UCSD-AML1 (cell line): ENCODE measurements at regions not wholly inside any gene's neighbourhood (a gene's known extent, or its start where the extent isn't known, plus 50 kb on each side); places are given as distances from the start of the nearest gene placed in this dataset.

Experiments used
- DNase-seq: peaks from one replicate; lab custom pipeline; 2025; ENCODE audit not compliant: unreplicated experiment; lab: John Stamatoyannopoulos, UW

DNA sequence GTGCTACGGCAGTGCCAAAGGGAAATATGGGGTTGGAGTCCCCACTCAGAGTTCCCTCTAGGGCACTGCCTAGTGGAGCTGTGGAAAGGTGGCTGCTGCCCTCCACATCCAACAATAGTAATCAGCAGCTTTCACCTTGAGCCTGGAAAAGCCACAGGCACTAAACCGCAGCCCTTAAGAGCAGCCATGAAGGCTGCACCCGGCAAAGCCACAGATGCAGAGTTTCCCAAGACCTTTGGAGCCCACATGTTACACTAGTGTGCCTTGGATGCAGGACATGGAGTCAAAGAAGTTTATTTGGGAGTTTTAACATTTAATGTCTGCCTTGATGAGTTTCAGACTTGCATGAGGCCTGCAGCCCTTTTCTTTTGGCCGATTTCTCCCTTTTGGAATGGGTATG lies 91.4 kb upstream of the HSF2 start:
- DNase-seq = no peak

DNA sequence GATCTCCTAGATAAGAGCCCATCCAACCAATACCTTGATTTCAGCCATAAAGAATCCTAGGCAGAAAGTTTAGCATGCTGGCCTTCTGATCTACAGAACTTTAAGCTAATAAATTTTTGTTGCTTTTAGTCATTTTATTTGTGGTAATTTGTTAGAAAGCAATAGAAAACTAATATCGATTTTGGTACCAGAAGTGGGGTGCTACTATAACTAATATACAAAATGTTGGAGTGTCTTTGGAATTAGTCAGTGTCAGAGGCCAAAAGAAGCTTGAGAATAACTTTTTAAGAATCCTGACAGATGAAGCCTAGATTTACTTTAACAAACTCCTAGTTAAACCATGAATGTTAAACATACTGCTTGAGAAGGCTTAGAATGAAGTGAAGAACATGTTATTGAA lies 83.6 kb upstream of the HSF2 start:
- DNase-seq = no peak

GRCh38 chr6:122322824-122323223 lies 76.6 kb upstream of the HSF2 start:
- no peak for DNase-seq

GRCh38 chr6:122323361-122323760 lies 76.1 kb upstream of the HSF2 start:
- no peak for DNase-seq

DNA sequence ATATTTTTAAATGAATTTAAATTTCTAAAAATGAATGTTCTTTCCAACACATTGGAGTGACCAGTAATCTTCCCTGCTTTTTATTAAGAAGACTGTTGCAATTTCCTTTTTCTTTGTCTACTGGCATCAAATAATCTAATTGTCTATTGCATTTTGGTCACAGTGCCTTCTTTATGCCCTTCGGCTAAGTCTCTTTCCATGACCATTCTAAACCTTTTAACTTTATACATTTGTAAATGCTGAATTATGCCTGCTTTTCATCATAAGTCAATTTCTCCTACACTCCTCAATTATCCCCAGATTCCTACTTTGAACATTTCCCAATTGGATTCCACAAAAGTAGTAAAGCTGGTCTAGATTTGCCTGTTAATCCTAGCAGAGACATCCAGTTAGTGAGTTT lies 69.1 kb upstream of the HSF2 start:
- no peak for DNase-seq

DNA sequence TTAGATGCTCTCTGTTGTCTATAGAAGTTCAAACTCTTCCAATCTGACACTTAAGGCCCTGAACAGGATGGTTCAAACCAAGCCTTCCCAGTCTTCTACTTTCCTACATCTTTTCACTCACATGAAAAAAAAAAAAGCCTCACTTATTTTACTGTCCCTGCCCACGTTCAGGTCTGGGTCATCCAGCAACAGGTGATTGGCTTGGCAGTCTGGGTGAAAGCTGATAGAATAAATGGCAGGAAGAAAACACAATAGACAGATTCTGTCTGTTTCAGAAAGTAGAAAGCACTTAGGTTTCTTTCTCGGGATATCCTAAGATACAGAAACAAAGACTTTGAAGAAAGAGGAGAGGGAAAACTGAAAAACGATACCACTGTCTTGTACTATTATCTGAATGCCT lies 61.8 kb upstream of the HSF2 start:
- no peak for DNase-seq

DNA sequence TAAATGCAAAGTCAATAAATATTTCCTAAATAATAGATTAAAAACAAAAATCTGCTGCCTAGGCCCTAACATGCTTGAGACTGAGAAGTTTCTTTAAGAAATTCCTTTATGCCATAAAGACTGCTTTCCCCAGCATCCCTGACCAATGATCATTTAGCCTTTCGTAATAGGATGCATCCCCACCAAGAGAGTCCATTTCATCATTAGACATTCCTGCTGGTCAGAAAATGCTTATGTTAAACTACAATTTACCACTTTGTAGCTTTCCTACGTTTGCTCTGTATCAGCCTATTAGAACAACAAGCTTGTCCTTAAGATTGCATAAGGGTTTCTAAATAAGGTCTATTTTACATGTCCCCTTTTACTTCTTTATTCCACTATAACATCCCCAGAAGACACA lies 59.8 kb upstream of the HSF2 start:
- DNase-seq = no peak

DNA sequence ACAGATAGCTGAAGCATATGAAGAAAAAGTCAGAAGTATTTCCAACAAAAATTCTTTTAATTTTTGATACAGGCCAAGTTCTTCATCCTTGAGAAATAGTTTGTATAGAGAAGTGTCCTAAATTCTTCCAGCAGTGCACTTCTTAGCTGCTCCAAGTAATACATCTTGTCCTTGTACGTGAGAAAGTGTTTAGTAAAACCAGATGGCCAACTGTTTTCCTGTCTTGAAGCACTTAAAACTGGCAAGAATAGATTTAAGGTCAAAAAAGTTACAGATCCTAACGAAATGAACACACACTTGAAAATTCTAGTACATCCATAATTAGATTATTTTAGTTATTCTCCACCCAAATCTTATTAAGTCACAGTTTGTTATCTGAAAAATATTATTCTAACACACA lies 52.2 kb upstream of the HSF2 start:
- DNase-seq = no peak

DNA sequence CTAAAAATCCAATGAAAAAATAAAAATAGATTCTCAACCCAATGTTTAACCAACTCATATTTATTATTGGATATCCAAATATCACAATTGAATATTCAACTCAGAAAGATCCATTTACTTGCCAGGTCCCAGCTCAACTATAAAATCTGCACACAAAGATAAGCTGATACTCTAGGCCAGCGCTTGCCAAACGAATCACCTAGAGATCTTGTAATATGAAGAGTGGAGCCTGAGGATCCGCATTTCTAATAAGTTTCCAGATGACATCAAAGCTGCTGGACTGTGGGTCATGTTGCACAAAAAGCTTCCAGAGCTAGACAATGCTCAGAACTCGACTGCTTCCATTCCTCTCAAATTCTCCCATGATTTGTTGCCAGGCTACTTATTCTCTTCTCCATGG lies 51.7 kb upstream of the HSF2 start:
- DNase-seq = no peak
